GM19324 (cell line): ENCODE measurements at regions not wholly inside any gene's neighbourhood (a gene's known extent, or its start where the extent isn't known, plus 50 kb on each side); places are given as distances from the start of the nearest gene placed in this dataset.
A peak's percentile ranks its signal among the peaks of the same experiment; 100 is the strongest.

ENCODE experiments used
- ATAC-seq: cut with Tn5 transposase; IDR thresholded peaks from one replicate; pipeline ENCODE4 v1.9.1; 2021; ENCODE audit warnings: mild to moderate bottlenecking, moderate library complexity; ENCODE audit not compliant: unreplicated experiment, low FRiP score

DNA sequence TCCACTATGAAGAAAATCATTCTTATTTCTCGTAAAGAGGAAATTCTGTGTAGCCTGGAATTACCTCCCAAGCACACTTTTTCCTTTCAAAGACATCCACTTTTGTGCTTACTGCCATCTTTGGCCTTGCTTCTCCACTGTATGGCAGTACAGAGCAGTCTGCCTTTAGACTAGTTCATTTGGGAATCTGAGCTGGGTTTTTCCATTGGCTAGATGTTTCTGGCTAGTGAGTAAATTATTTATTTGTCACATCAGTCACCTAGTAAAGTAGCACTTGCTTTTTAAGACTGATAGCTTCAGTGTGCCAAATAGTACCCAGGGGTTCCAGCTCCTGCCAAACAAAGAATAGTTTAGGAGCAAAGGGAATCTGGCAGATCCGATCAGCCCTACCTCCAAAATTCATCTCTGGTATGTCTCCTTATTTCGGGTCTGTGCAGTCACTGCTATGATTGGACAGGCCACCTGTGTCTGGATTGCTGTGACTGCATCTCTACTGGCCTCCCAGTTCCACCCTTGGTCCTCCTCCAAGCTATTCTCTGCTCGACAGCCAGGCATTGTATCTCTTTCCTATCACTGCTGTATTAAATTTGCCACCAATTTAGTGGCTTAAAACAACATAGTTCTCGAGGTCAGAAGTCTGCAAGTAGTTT is 97.6 kb downstream of the NUDT12 start:
- no peak for ATAC-seq

DNA sequence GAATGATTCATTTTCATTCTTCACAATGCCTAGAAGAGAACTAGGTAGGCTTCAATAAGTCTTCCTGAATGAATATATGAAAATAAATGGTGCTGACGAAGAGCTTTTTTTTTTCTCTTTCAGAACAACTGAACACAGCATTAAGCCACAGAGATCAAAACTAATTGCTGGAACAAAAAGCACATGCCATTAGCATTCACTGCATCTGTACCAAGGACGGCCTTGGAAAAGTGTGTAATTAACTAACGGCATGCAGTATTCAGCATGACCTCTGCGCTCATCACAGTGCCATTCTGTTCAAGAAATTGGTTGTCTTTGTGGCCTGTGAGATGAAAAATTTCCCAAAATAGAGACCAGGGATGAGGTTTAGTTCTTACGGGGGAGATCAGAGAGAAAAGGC is 99.3 kb downstream of the NUDT12 start:
- ATAC-seq: no peak

DNA sequence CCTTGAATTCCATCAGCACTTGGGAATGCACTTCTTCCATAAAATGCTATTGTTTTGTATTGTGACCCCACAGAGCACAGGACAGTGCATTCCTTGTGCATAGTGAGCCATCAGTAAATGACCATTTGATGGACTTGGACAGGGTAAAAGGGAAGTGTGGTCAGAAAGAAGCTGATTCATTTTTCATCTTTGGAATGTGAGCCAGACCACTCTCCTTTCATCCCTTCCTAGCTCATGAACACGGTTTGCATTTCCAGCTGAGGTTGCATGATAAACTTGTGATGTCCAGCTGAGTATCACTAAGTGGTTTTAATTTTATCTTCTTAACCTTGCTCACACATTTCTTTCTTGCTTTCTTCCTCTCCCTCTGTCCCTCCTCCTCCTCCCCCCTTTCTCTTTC is 101.3 kb downstream of the NUDT12 start:
- ATAC-seq: no peak

DNA sequence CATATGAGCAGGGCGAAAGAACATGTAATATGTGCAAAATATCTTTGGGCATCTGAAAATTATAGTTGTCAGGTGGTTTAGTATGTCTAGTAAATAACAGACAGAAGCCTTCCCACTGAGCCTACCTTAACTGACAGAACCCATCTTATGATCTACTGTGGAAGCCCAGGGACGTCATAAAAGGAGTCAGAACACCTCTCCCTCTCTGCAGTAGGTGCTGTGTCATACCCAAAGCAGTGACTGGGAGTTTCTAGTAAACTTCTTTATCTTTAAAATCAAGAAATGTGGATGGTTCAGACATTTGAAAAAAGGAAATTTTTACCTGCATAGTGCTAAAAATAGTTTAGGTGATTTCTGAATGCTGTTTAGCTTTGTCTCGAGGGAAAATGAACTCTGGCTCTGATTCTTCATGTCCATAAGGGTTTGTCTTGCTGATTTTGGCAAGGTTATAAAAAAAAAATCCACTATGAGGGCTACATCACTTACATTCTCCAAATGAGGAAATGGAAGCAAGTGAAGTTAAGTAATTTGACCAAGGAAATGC is 104.0 kb downstream of the NUDT12 start:
- no peak for ATAC-seq

DNA sequence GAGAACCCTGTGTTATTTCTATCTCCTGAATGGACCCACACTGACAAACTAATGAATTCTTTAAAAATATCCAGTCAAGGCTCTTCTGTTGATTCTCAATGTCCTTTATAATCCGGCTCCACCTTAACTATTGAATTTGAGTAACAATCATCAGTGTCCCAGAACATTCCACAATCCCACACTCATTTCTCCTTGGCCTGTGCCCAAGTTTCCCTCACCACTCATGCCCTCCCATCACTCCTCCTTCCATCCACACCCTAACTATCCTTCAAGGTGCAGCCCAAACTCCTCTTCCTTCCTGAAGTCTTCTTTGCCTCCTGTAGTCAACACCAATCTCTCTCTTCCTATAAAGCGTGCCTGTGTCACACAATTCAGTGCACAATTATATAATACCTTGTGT is 106.1 kb downstream of the NUDT12 start:
- ATAC-seq: no peak

- ATAC-seq: no peak
Observed at GRCh38 chr5:103455796-103456195, 106.8 kb downstream of the NUDT12 start.

DNA sequence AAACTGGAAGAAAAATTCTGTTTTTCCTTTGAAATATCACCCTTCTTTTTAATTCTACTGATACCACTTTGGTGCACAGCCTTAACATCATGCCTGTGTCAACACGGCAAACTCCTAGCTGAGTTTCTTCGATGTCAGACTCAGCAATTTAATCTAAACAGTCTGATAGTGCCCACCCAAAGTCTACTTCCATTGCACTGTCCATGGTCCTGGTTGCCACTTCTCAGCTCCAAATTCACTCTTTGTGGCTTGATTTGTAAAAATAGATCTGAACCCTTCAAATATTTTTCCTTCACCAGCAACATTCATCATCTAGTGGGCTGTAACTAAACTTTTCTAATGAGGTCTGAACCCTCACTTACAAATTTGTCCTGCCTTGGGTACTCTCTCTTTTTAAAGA is 107.8 kb downstream of the NUDT12 start:
- ATAC-seq: no peak

GRCh38 chr5:103452666-103453065 is 109.9 kb downstream of the NUDT12 start:
- ATAC-seq: no peak

DNA sequence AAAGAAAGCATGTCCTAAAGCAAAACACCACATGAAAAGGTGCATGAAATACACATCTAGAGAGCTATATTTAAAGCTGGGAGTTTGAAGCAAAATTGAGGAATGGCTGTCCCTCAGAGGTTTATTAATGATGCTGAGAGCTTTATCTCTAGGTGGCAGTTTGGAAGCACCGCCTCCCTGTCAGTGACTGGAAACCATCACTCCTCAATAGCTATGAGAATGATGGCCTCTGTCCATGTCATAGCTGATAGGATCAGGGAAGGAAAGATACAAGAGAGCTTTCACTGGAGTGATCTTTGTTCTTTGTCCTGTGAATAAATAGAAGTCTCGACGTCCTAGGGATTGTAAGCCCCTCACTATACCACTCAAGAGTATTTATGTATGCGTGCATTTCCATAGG is 110.5 kb downstream of the NUDT12 start:
- ATAC-seq: no peak

DNA sequence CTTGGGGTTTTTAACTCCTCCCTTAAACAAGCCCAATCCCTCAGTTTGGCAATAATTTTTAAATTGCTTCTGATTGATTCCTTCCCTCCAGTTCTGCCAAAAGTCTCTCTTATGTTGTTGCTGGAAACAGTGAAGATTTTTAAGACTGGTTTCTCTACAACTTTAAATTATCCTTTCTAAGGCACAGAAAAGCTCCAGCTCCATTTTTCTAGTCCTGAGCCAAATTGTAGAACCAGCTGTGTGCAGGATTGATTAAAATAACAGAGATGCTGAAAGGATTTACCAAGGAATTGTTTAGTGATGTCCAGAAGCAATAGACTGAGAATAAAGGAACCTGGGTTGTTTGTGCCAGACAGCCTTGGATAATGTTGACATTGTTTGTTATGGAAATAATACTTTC is 111.3 kb downstream of the NUDT12 start:
- ATAC-seq: no peak

- no peak for ATAC-seq
Observed at GRCh38 chr5:103450333-103451061, 112.1 kb downstream of the NUDT12 start.

DNA sequence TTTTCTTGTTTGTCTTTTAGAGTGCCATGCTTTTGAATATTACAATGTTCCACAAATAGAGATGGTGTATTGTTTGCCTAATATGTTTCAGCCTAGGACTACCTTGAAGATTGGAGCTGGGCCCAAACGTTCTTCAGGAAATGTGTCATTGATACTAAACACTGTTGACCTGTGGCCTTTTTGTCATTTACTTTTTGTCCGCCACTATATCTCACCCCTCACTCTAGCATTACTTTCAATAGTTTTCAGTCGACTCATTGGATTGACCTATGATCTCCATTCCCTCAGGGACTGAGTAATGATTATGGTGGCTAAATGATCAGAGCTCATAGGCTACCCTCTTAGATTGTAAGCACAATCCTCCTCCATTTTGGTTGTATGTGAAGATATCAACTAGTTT is 115.8 kb downstream of the NUDT12 start:
- ATAC-seq: no peak

DNA sequence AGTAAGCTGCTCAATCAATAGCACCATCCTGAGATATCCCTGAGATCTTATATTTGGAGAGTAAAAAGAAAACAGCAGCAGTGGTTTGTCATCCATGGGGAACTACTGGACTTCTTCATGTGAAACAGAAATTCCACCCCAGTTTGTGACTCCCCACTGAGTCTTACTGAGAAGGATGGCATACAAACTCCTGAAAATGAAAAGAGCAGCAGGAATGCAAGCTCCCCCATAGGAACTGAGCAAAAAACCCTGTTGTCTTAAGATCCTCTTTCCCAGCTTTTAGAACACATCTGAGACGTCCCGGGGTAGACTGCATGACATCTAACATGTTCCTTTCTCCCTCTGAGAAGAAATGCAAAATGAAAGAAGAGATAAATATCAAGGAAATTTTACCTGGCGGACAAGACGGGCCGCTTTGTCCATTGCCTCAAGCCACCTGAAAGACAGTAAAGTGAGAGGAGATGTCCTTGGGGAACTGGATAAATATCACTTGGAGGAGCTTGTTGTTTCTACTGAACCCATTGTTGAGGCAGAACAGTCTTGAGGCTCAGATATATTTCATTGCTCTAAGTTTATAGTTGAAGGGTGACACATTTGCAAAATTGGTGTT is 117.1 kb downstream of the NUDT12 start:
- no peak for ATAC-seq

- peak; percentile 92 for ATAC-seq
Observed at GRCh38 chr5:103444333-103445038, 118.1 kb downstream of the NUDT12 start.

DNA sequence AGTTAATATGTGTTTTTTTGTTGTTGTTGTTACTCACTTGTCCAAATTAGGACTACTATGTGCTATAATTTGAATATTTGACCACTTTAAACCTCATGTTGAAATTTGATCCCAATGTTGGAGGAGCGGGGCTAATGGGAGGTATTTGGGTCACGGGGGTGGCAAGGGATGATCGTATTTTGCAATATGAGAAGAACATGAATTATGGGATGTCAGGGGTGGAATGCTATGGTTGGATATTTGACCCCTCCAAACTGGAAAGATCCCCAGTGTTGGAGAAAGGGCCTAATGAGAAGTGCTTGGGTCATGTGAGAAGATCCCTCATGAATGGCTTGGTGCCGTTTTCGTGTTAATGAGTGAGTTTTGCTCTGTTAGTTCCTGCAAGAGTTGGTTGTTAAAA is 119.8 kb downstream of the NUDT12 start:
- no peak for ATAC-seq

DNA sequence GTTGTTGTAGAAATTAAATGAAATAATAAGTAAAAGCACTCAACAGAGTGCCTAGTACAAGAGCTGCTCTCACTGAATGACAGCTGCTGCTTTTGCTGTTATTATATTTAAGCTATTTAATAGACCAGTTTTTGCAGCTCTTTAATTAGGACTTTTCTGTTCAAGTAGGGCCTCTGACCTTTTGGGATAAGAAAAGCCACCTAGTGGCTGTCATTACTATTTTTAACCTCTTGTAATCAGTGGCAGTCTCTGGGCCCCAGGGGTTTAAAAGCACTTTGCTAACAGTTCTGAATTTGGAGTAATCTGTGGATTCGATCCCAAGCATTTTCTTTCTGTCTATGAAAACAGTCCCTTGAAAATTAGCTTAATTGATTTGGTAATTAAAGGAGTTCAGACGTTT is 121.1 kb downstream of the NUDT12 start:
- no peak for ATAC-seq

GRCh38 chr5:103439007-103439406 is 123.6 kb downstream of the NUDT12 start:
- ATAC-seq: no peak

DNA sequence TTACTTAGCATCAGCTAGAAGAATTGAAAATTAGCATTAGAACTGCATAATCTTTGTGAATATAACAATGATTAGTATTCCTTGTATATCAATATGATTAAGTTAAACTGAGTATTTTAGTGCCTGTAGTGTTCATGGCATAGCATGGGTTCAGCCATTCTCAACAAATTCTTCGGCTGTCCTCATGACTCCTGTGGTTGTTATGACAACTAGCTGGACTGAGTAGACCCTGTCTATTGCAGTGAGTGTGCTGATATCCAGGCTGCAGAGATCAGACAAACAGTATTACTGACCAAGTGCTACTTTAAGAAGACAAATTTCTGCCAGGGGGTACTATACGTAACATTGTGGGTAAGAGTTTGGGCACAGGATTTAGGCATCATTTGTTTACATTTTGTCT is 125.9 kb downstream of the NUDT12 start:
- no peak for ATAC-seq

DNA sequence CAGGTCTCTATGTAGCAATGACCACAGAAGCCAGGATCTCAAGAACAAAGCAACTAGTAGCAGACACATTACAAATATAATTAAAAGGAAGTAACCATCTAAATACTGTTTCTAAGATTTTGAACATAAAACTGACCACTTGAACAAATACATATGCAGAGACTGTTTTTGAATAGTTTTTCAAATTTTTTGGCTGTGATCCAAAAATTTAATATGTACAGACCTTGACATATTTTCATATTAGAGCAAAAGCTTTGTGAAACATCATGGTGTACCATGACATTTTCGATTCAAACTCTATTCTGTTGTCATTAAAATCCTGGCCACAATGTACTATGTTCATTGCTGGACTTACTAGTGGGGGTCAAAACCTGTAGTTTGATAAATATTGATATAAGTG is 126.5 kb downstream of the NUDT12 start:
- ATAC-seq: no peak

GRCh38 chr5:103435136-103435889 is 127.3 kb downstream of the NUDT12 start:
- no peak for ATAC-seq
